ENCODE measurements at regions not wholly inside any gene's neighbourhood (a gene's known extent, or its start where the extent isn't known, plus 50 kb on each side); places are given as distances from the start of the nearest gene placed in this dataset.
"Not testable (repeated sequence)": the region's sequence is repeated elsewhere in the genome, so short reads cannot be mapped to it uniquely, and the experiment has no call there.

GRCh38 chr11:71638801-71639519, 56.3 kb upstream of the KRTAP5-11 start:
- H3K27me3 ChIP-seq (ENCODE audit: control insufficient read depth, insufficient read depth); ATAC-seq; intact Hi-C loops (cut with DNase I); H3K27ac ChIP-seq (ENCODE audit: low read length); H3K4me1 ChIP-seq (ENCODE audit: control insufficient read depth, insufficient read depth, low read length); H3K9me3 ChIP-seq (ENCODE audit: control insufficient read depth, low read length): not testable (repeated sequence)
- DNase-seq, result peak; percentile 51 to 82 (median 78)
- H3K4me3 ChIP-seq (ENCODE audit: low read length), result peak overlapping the region; percentile 9
- WGBS, result 11% methylated on average over 41 of the region's 48 CpGs

GRCh38 chr11:71639520-71639849, 56.8 kb upstream of the KRTAP5-11 start:
- H3K27ac ChIP-seq (ENCODE audit: low read length); H3K27me3 ChIP-seq (ENCODE audit: control insufficient read depth, insufficient read depth); intact Hi-C loops (cut with DNase I); H3K9me3 ChIP-seq (ENCODE audit: control insufficient read depth, low read length); ATAC-seq; H3K4me1 ChIP-seq (ENCODE audit: control insufficient read depth, insufficient read depth, low read length): not testable (repeated sequence)
- under 1% methylated on average over 32 of the region's 32 CpGs for WGBS
- H3K4me3 ChIP-seq (ENCODE audit: low read length), result peak overlapping the region; percentile 9
- peak in 1 of 3 donors; percentile 14 for DNase-seq

GRCh38 chr11:71639916-71640315, 57.2 kb upstream of the KRTAP5-11 start:
- peak in 1 of 3 donors; percentile 29 for DNase-seq
- H3K4me3 ChIP-seq (ENCODE audit: low read length); ATAC-seq; H3K9me3 ChIP-seq (ENCODE audit: control insufficient read depth, low read length); H3K27me3 ChIP-seq (ENCODE audit: control insufficient read depth, insufficient read depth); intact Hi-C loops (cut with DNase I); H3K27ac ChIP-seq (ENCODE audit: low read length); H3K4me1 ChIP-seq (ENCODE audit: control insufficient read depth, insufficient read depth, low read length): not testable (repeated sequence)
- WGBS, result 7% methylated on average over 14 of the region's 19 CpGs

- intact Hi-C loops (cut with DNase I); DNase-seq; ATAC-seq; H3K27ac ChIP-seq (ENCODE audit: low read length); H3K4me1 ChIP-seq (ENCODE audit: control insufficient read depth, insufficient read depth, low read length); H3K4me3 ChIP-seq (ENCODE audit: low read length); H3K27me3 ChIP-seq (ENCODE audit: control insufficient read depth, insufficient read depth); H3K9me3 ChIP-seq (ENCODE audit: control insufficient read depth, low read length): not testable (repeated sequence)
- WGBS, result 68% methylated on average over 5 of the region's 5 CpGs
These were observed 64.4 kb upstream of the KRTAP5-11 start for GRCh38 chr11:71647078-71647477.

- H3K27me3 ChIP-seq (ENCODE audit: control insufficient read depth, insufficient read depth); H3K4me3 ChIP-seq (ENCODE audit: low read length); H3K4me1 ChIP-seq (ENCODE audit: control insufficient read depth, insufficient read depth, low read length); ATAC-seq; DNase-seq; H3K9me3 ChIP-seq (ENCODE audit: control insufficient read depth, low read length); H3K27ac ChIP-seq (ENCODE audit: low read length); intact Hi-C loops (cut with DNase I): not testable (repeated sequence)
- WGBS, result 85% methylated on average over 5 of the region's 5 CpGs
These were observed 70.3 kb upstream of the KRTAP5-11 start for GRCh38 chr11:71652998-71653397.

- intact Hi-C loops (cut with DNase I); H3K9me3 ChIP-seq (ENCODE audit: control insufficient read depth, low read length); H3K4me1 ChIP-seq (ENCODE audit: control insufficient read depth, insufficient read depth, low read length); H3K4me3 ChIP-seq (ENCODE audit: low read length); H3K27me3 ChIP-seq (ENCODE audit: control insufficient read depth, insufficient read depth); H3K27ac ChIP-seq (ENCODE audit: low read length); DNase-seq; ATAC-seq: not testable (repeated sequence)
- WGBS, result 88% methylated on average over 3 of the region's 3 CpGs
These were observed 71.7 kb upstream of the KRTAP5-11 start for GRCh38 chr11:71654423-71654822.

GRCh38 chr11:71655041-71655440, 72.4 kb upstream of the KRTAP5-11 start:
- H3K27me3 ChIP-seq (ENCODE audit: control insufficient read depth, insufficient read depth); H3K4me1 ChIP-seq (ENCODE audit: control insufficient read depth, insufficient read depth, low read length); H3K4me3 ChIP-seq (ENCODE audit: low read length); intact Hi-C loops (cut with DNase I); H3K27ac ChIP-seq (ENCODE audit: low read length); DNase-seq; H3K9me3 ChIP-seq (ENCODE audit: control insufficient read depth, low read length); ATAC-seq: not testable (repeated sequence)
- WGBS, result 43% methylated on average over 7 of the region's 7 CpGs

GRCh38 chr11:71656513-71656912, 73.8 kb upstream of the KRTAP5-11 start:
- DNase-seq; intact Hi-C loops (cut with DNase I); H3K4me3 ChIP-seq (ENCODE audit: low read length); H3K27me3 ChIP-seq (ENCODE audit: control insufficient read depth, insufficient read depth); ATAC-seq; H3K27ac ChIP-seq (ENCODE audit: low read length); H3K4me1 ChIP-seq (ENCODE audit: control insufficient read depth, insufficient read depth, low read length); H3K9me3 ChIP-seq (ENCODE audit: control insufficient read depth, low read length): not testable (repeated sequence)
- 48% methylated on average over 4 of the region's 5 CpGs for WGBS

- WGBS, result 46% methylated on average over 2 of the region's 3 CpGs
- H3K4me3 ChIP-seq (ENCODE audit: low read length); H3K4me1 ChIP-seq (ENCODE audit: control insufficient read depth, insufficient read depth, low read length); H3K27me3 ChIP-seq (ENCODE audit: control insufficient read depth, insufficient read depth); H3K27ac ChIP-seq (ENCODE audit: low read length); ATAC-seq; DNase-seq; H3K9me3 ChIP-seq (ENCODE audit: control insufficient read depth, low read length); intact Hi-C loops (cut with DNase I): not testable (repeated sequence)
These were observed 82.3 kb upstream of the KRTAP5-11 start for GRCh38 chr11:71664941-71665340.

- DNase-seq; H3K4me3 ChIP-seq (ENCODE audit: low read length); ATAC-seq; H3K4me1 ChIP-seq (ENCODE audit: control insufficient read depth, insufficient read depth, low read length); H3K9me3 ChIP-seq (ENCODE audit: control insufficient read depth, low read length); H3K27ac ChIP-seq (ENCODE audit: low read length); H3K27me3 ChIP-seq (ENCODE audit: control insufficient read depth, insufficient read depth); intact Hi-C loops (cut with DNase I): not testable (repeated sequence)
These were observed 115.4 kb upstream of the KRTAP5-11 start for GRCh38 chr11:71698110-71698509.

- intact Hi-C loops (cut with DNase I); H3K4me3 ChIP-seq (ENCODE audit: low read length); H3K9me3 ChIP-seq (ENCODE audit: control insufficient read depth, low read length); H3K27me3 ChIP-seq (ENCODE audit: control insufficient read depth, insufficient read depth); H3K27ac ChIP-seq (ENCODE audit: low read length); DNase-seq; H3K4me1 ChIP-seq (ENCODE audit: control insufficient read depth, insufficient read depth, low read length); ATAC-seq: not testable (repeated sequence)
- 81% methylated on average over 2 of the region's 2 CpGs for WGBS
These were observed 116.3 kb upstream of the KRTAP5-11 start for GRCh38 chr11:71698961-71699360.
